GM12892 (cell line): ENCODE measurements at regions not wholly inside any gene's neighbourhood (a gene's known extent, or its start where the extent isn't known, plus 50 kb on each side); places are given as distances from the start of the nearest gene placed in this dataset.

Experiments
- DNase-seq: peaks from one replicate; pipeline ENCODE4 v3.0.0; 2011; ENCODE audit not compliant: insufficient read length
- FAIRE-seq: peaks from 2 replicates; lab custom pipeline; 2011; peaks lifted over from hg19 to GRCh38; lab: Jason Lieb, UNC
- POLR2A ChIP-seq: IDR thresholded peaks from 2 replicates; pipeline ENCODE4 v1.6.1; 2011; ENCODE audit warnings: low read depth, low read length, control low read depth
- POLR2AphosphoS5 ChIP-seq: IDR thresholded peaks from 2 replicates; pipeline ENCODE4 v1.6.1; 2011; ENCODE audit warnings: low read depth, low read length, control low read depth
- TAF1 ChIP-seq: IDR thresholded peaks from 2 replicates; pipeline ENCODE4 v1.6.1; 2011; ENCODE audit warnings: low read depth, mild to moderate bottlenecking, control low read depth, low read length, borderline replicate concordance

GRCh38 chr4:130368668-130369067 lies 1272.7 kb downstream of the C4orf33 start:
- no peak for DNase-seq
- TF ChIP-seq TAF1 (no peak), POLR2A (no peak), POLR2AphosphoS5 (no peak)
- FAIRE-seq: no peak

- TF ChIP-seq POLR2AphosphoS5 (no peak), POLR2A (no peak), TAF1 (no peak)
- DNase-seq: no peak
- FAIRE-seq: no peak
Measured at GRCh38 chr4:130393231-130393630, 1297.3 kb downstream of the C4orf33 start.

- DNase-seq (no peak), FAIRE-seq (no peak)
- TF ChIP-seq POLR2AphosphoS5 (no peak), TAF1 (no peak), POLR2A (no peak)
Measured at GRCh38 chr4:130393642-130394041, 1297.7 kb downstream of the C4orf33 start.

GRCh38 chr4:130395871-130396270 lies 1299.9 kb downstream of the C4orf33 start:
- no peak for DNase-seq
- TF ChIP-seq POLR2AphosphoS5 (no peak), TAF1 (no peak), POLR2A (no peak)
- no peak for FAIRE-seq

- FAIRE-seq (no peak), DNase-seq (no peak)
- TF ChIP-seq POLR2A (no peak), TAF1 (no peak), POLR2AphosphoS5 (no peak)
Measured at GRCh38 chr4:130403221-130403620, 1307.3 kb downstream of the C4orf33 start.

GRCh38 chr4:130416228-130416627 lies 1320.3 kb downstream of the C4orf33 start:
- no peak for FAIRE-seq
- no peak for TF ChIP-seq POLR2AphosphoS5
- TF ChIP-seq TAF1: no peak
- TF ChIP-seq POLR2A: no peak
- DNase-seq: no peak

- FAIRE-seq (no peak), DNase-seq (no peak)
Measured at GRCh38 chr4:130419211-130419975, 1323.4 kb downstream of the C4orf33 start.

GRCh38 chr4:130422261-130422660 lies 1326.3 kb downstream of the C4orf33 start:
- DNase-seq: no peak
- FAIRE-seq: no peak
- TF ChIP-seq POLR2A: no peak
- no peak for TF ChIP-seq TAF1
- TF ChIP-seq POLR2AphosphoS5: no peak

More at GRCh38 chr4:130419211-130419975, 1323.4 kb downstream of the C4orf33 start:
- no peak for TF ChIP-seq TAF1
- TF ChIP-seq POLR2AphosphoS5: no peak
- TF ChIP-seq POLR2A: no peak

GRCh38 chr4:130424211-130424610 lies 1328.3 kb downstream of the C4orf33 start:
- no peak for DNase-seq
- no peak for FAIRE-seq
- no peak for TF ChIP-seq POLR2A
- no peak for TF ChIP-seq POLR2AphosphoS5
- no peak for TF ChIP-seq TAF1

- FAIRE-seq: no peak
- TF ChIP-seq POLR2A (no peak), POLR2AphosphoS5 (no peak), TAF1 (no peak)
- no peak for DNase-seq
Measured at GRCh38 chr4:130432289-130432688, 1336.3 kb downstream of the C4orf33 start.

- DNase-seq (no peak), FAIRE-seq (no peak)
- TF ChIP-seq POLR2A: no peak
- TF ChIP-seq POLR2AphosphoS5: no peak
- TF ChIP-seq TAF1: no peak
Measured at GRCh38 chr4:130449741-130450140, 1353.8 kb downstream of the C4orf33 start.

GRCh38 chr4:130468340-130468739 lies 1372.4 kb downstream of the C4orf33 start:
- no peak for DNase-seq
- TF ChIP-seq POLR2AphosphoS5 (no peak), TAF1 (no peak), POLR2A (no peak)

More at GRCh38 chr4:130468340-130468739, 1372.4 kb downstream of the C4orf33 start:
- no peak for FAIRE-seq
